Caco-2 (cell line): ENCODE measurements at regions not wholly inside any gene's neighbourhood (a gene's known extent, or its start where the extent isn't known, plus 50 kb on each side); places are given as distances from the start of the nearest gene placed in this dataset.

Experiments used
- BruUV-seq: library from RNA; stranded (reverse); fragments of 400-500 nt; replicated peaks from 2 replicates; lab custom pipeline; 2021; lab: Mats Ljungman, UMichigan
- CTCF ChIA-PET: fragments of 300-600 bp; sonication (Branson Sonifier 250); formaldehyde crosslinking; loops from one replicate; lab custom pipeline; 2022; ENCODE audit warnings: antibody characterized with exemption; lab: Charles Lee
- POLR2A ChIA-PET: fragments of 300-600 bp; sonication (Branson Sonifier 250); formaldehyde crosslinking; loops from one replicate; lab custom pipeline; 2022; ENCODE audit warnings: antibody characterized with exemption; lab: Charles Lee
- DNase-seq, 2 experiments: peaks; one replicate each; pipeline versions ENCODE4 v3.0.0 to v3.0.0-alpha.2; 2020 to 2022
- H3K27me3 ChIP-seq: replicated peaks from 2 replicates; pipeline ENCODE4 v1.6.0; 2011; ENCODE audit warnings: low read length; ENCODE audit not compliant: control insufficient read depth, insufficient read depth
- H3K36me3 ChIP-seq: 2 replicates; pipeline ENCODE4 v1.5.1; 2011; ENCODE audit warnings: low read length; ENCODE audit not compliant: control insufficient read depth, insufficient read depth
- H3K4me1 ChIP-seq: fragments of 250-450 bp; sonication (Bioruptor Pico); 2 replicates; pipeline ENCODE4 v1.5.1; 2020; ENCODE audit warnings: mild to moderate bottlenecking
- H3K4me3 ChIP-seq: 2 replicates; pipeline ENCODE4 v1.5.1; 2011; ENCODE audit warnings: low read depth, mild to moderate bottlenecking, control low read depth, low read length
- H3K9me3 ChIP-seq: fragments of 250-450 bp; sonication (Bioruptor Pico); 2 replicates; pipeline ENCODE4 v1.5.1; 2020; ENCODE audit warnings: mild to moderate bottlenecking, moderate library complexity
- H3K27ac Mint-ChIP-seq: one replicate; pipeline ENCODE4 v1.8.0; 2022; ENCODE audit warnings: mixed read lengths; ENCODE audit not compliant: unreplicated experiment
- H3K27me3 Mint-ChIP-seq: one replicate; pipeline ENCODE4 v1.8.0; 2022; ENCODE audit warnings: mixed read lengths; ENCODE audit not compliant: insufficient read depth, unreplicated experiment
- H3K36me3 Mint-ChIP-seq: one replicate; pipeline ENCODE4 v1.8.0; 2022; ENCODE audit warnings: mild to moderate bottlenecking, mixed read lengths; ENCODE audit not compliant: insufficient read depth, unreplicated experiment
- H3K4me1 Mint-ChIP-seq: one replicate; pipeline ENCODE4 v1.8.0; 2022; ENCODE audit warnings: low read depth, mixed read lengths; ENCODE audit not compliant: unreplicated experiment
- H3K4me3 Mint-ChIP-seq: one replicate; pipeline ENCODE4 v1.8.0; 2022; ENCODE audit warnings: mild to moderate bottlenecking, moderate library complexity, mixed read lengths; ENCODE audit not compliant: unreplicated experiment
- H3K9me3 Mint-ChIP-seq: one replicate; pipeline ENCODE4 v1.8.0; 2022; ENCODE audit warnings: mixed read lengths; ENCODE audit not compliant: unreplicated experiment
- CTCF ChIP-seq, 2 experiments: fragments of 200-600 bp in 1 of 2; IDR thresholded peaks; 1 replicate in 1 of 2; 2 replicates in 1 of 2; pipeline versions ENCODE4 v1.5.1 to v1.8.0; 2011 to 2022; ENCODE audit warnings: antibody characterized with exemption in 1 of 2, control low read depth in 1 of 2, inconsistent platforms in 1 of 2, low read depth in 1 of 2, low read length in 1 of 2, mild to moderate bottlenecking in 1 of 2, moderate library complexity in 1 of 2; ENCODE audit not compliant: insufficient read depth in 1 of 2, severe bottlenecking in 1 of 2, unreplicated experiment in 1 of 2
- intact Hi-C: fragments of 100-400 bp; cut with micrococcal nuclease; formaldehyde crosslinking; loops from one replicate; pipeline ENCODE4 v1.10.0; 2022; ENCODE audit not compliant: unreplicated experiment

DNA sequence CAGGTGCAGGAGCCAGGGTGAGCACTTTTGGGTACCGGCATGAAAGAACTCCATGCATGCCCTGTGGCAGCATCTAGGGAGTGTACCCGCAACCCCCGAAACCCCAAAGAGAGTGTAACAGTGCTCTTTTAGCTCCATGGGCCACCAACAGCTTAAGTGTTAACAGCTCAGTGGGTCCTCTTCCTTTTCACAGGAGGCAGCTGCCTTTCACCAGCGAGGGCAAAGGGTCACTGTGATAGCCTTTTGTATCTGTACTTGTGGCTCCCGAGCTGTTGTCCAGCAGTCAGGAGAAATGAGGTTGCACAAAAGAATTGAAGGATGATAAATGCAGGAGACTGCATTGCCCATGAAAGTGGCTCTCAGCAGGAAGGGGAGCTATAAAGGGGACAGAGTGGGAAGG is 1166.3 kb upstream of the ACVR2A start:
- H3K4me3 Mint-ChIP-seq = no peak overlapping the region
- H3K4me1 ChIP-seq = no peaks in the 10 kb centered on the region
- ChIA-PET CTCF (no interaction called here), POLR2A (no interaction called here)
- intact Hi-C loops = no loop called here
- H3K4me1 Mint-ChIP-seq = no peaks in the 10 kb centered on the region
- H3K36me3 Mint-ChIP-seq = no peaks in the 10 kb centered on the region
- no TSS peak for BruUV-seq
- H3K4me3 ChIP-seq = no peak overlapping the region
- no peak overlapping the region for H3K27ac Mint-ChIP-seq
- DNase-seq = no peak
- H3K36me3 ChIP-seq = no peaks in the 10 kb centered on the region
- no peak for TF ChIP-seq CTCF (IDR thresholded peaks at IDR 0.05; ENCODE audit: insufficient read depth in 1 of 2, low read depth in 1 of 2, low read length in 1 of 2, severe bottlenecking in 1 of 2, unreplicated experiment in 1 of 2)
- no peaks in the 10 kb centered on the region for H3K9me3 Mint-ChIP-seq
- H3K9me3 ChIP-seq = no peaks in the 10 kb centered on the region
- H3K27me3 ChIP-seq = no peaks in the 10 kb centered on the region
- H3K27me3 Mint-ChIP-seq = no peaks in the 10 kb centered on the region

DNA sequence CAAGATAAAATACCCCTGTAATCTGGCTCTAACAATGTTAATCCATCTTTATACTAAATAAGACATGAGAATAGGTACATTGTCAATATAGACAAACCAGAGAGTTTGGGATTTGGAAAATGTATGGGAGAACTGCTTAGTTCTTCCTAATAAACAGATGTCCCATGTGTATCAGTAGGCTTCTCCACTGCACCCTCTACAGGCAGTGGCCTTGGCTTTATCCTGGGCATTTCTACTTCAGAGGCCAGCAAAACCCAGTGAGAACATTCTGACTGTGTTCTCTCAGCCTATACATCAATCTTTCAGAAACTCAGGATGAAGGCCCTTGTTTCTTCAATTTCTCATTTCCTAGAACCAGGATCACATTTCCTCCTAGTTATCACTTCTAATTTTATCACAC is 1167.5 kb upstream of the ACVR2A start:
- ChIA-PET CTCF (no interaction called here), POLR2A (no interaction called here)
- TF ChIP-seq CTCF (IDR thresholded peaks at IDR 0.05; ENCODE audit: insufficient read depth in 1 of 2, low read depth in 1 of 2, low read length in 1 of 2, severe bottlenecking in 1 of 2, unreplicated experiment in 1 of 2) = peak in 1 of 2 experiments; percentile 38
- Mint-ChIP-seq H3K4me1 (no peaks in the 10 kb centered on the region), H3K36me3 (no peaks in the 10 kb centered on the region), H3K27me3 (no peaks in the 10 kb centered on the region), H3K9me3 (no peaks in the 10 kb centered on the region), H3K27ac (no peak overlapping the region), H3K4me3 (no peak overlapping the region)
- peak in 1 of 2 experiments; percentile 9 for DNase-seq
- Histone ChIP-seq H3K4me3 (no peak overlapping the region), H3K4me1 (no peaks in the 10 kb centered on the region), H3K9me3 (no peaks in the 10 kb centered on the region), H3K36me3 (no peaks in the 10 kb centered on the region), H3K27me3 (no peaks in the 10 kb centered on the region)
- intact Hi-C loops = no loop called here
- no TSS peak for BruUV-seq

- no peaks in the 10 kb centered on the region for H3K9me3 ChIP-seq
- H3K4me3 ChIP-seq = no peak overlapping the region
- H3K9me3 Mint-ChIP-seq = no peaks in the 10 kb centered on the region
- intact Hi-C loops = no loop called here
- no peaks in the 10 kb centered on the region for H3K27me3 Mint-ChIP-seq
- H3K27ac Mint-ChIP-seq = no peak overlapping the region
- H3K4me1 Mint-ChIP-seq = no peaks in the 10 kb centered on the region
- ChIA-PET CTCF (no interaction called here), POLR2A (no interaction called here)
- BruUV-seq = no TSS peak
- no peaks in the 10 kb centered on the region for H3K4me1 ChIP-seq
- no peak for DNase-seq
- TF ChIP-seq CTCF (IDR thresholded peaks at IDR 0.05; ENCODE audit: insufficient read depth in 1 of 2, low read depth in 1 of 2, low read length in 1 of 2, severe bottlenecking in 1 of 2, unreplicated experiment in 1 of 2) = no peak
- H3K4me3 Mint-ChIP-seq = no peak overlapping the region
- no peaks in the 10 kb centered on the region for H3K36me3 Mint-ChIP-seq
- no peaks in the 10 kb centered on the region for H3K36me3 ChIP-seq
- no peaks in the 10 kb centered on the region for H3K27me3 ChIP-seq
Measured at GRCh38 chr2:146669735-146670134, 1175.1 kb upstream of the ACVR2A start.
